CD14-positive monocyte (primary cell): ENCODE measurements at regions not wholly inside any gene's neighbourhood (a gene's known extent, or its start where the extent isn't known, plus 50 kb on each side); places are given as distances from the start of the nearest gene placed in this dataset.

Experiments used
- DNase-seq, 3 donors: peaks; one replicate each; pipeline ENCODE4 v3.0.0-alpha.2; 2011 to 2022
- H2AFZ ChIP-seq: 2 replicates; pipeline ENCODE4 v1.6.0; 2012; ENCODE audit warnings: mild to moderate bottlenecking, low read depth, low read length, inconsistent platforms; ENCODE audit not compliant: insufficient read depth, poor library complexity, severe bottlenecking
- H3K27ac ChIP-seq, 2 donors: 1 replicate in 1 of 2; 2 replicates in 1 of 2; pipeline ENCODE4 v1.5.1; 2012 to 2013; ENCODE audit warnings: low read length in 2 of 2, control low read depth in 1 of 2, inconsistent platforms in 1 of 2, low read depth in 1 of 2, mild to moderate bottlenecking in 1 of 2
- H3K27me3 ChIP-seq, 2 donors: one replicate each; pipeline versions ENCODE4 v1.6.0 to v1.6.1; 2011 to 2013; ENCODE audit warnings: low read length in 2 of 2; ENCODE audit not compliant: control insufficient read depth in 2 of 2, insufficient read depth in 2 of 2
- H3K36me3 ChIP-seq, 2 donors: replicated peaks in 1 of 2; 1 replicate in 1 of 2; 2 replicates in 1 of 2; pipeline versions ENCODE4 v1.5.1 to v1.6.1; 2012 to 2013; ENCODE audit warnings: low read length in 2 of 2, control low read depth in 1 of 2, inconsistent platforms in 1 of 2, mild to moderate bottlenecking in 1 of 2; ENCODE audit not compliant: insufficient read depth in 2 of 2, control insufficient read depth in 1 of 2
- H3K4me1 ChIP-seq, 2 donors: 1 replicate in 1 of 2; 2 replicates in 1 of 2; pipeline versions ENCODE4 v1.5.1 to v1.6.1; 2012 to 2013; ENCODE audit warnings: low read length in 2 of 2, control low read depth in 1 of 2, inconsistent platforms in 1 of 2, mild to moderate bottlenecking in 1 of 2, moderate library complexity in 1 of 2; ENCODE audit not compliant: insufficient read depth in 2 of 2, control insufficient read depth in 1 of 2
- H3K4me2 ChIP-seq: replicated peaks from 2 replicates; pipeline ENCODE3; 2012; ENCODE audit warnings: low read length, moderate library complexity, mild to moderate bottlenecking; ENCODE audit not compliant: poor library complexity, severe bottlenecking; ENCODE audit errors: extremely low read depth
- H3K4me3 ChIP-seq, 3 experiments: fragments of 200-600 bp in 1 of 3; sonication (generic) in 1 of 3; replicated peaks in 1 of 3; 1 replicate in 2 of 3; 2 replicates in 1 of 3; pipeline ENCODE4 v1.5.1; 2011 to 2013; ENCODE audit warnings: low read length in 3 of 3, mild to moderate bottlenecking in 3 of 3, control low read depth in 2 of 3, low read depth in 2 of 3, inconsistent platforms in 1 of 3, moderate library complexity in 1 of 3
- H3K79me2 ChIP-seq: 2 replicates; pipeline ENCODE4 v1.6.0; 2012; ENCODE audit warnings: mild to moderate bottlenecking, control low read depth, inconsistent platforms, low read length, moderate library complexity; ENCODE audit not compliant: insufficient read depth
- H3K9ac ChIP-seq: 2 replicates; pipeline ENCODE4 v1.6.0; 2017; ENCODE audit warnings: low read length, mild to moderate bottlenecking; ENCODE audit not compliant: insufficient read depth, poor library complexity, severe bottlenecking
- H3K9me3 ChIP-seq, 2 donors: replicated peaks in 1 of 2; 1 replicate in 1 of 2; 2 replicates in 1 of 2; pipeline versions ENCODE4 v1.5.1 to v1.6.1; 2012 to 2013; ENCODE audit warnings: low read length in 2 of 2, control low read depth in 1 of 2; ENCODE audit not compliant: control insufficient read depth in 1 of 2, insufficient read depth in 1 of 2
- H4K20me1 ChIP-seq: 2 replicates; pipeline ENCODE4 v1.6.0; 2012; ENCODE audit warnings: mild to moderate bottlenecking, low read length, control low read depth, moderate library complexity; ENCODE audit not compliant: insufficient read depth
- H3K27ac Mint-ChIP-seq, 7 donors: one replicate each; pipeline ENCODE4 v1.8.0; 2020; ENCODE audit warnings: mild to moderate bottlenecking in 7 of 7, mixed read lengths in 7 of 7, moderate library complexity in 6 of 7, inconsistent platforms in 2 of 7
- H3K27me3 Mint-ChIP-seq, 3 donors: one replicate each; pipeline ENCODE4 v1.8.0; 2021 to 2022; ENCODE audit warnings: low read depth in 3 of 3, mild to moderate bottlenecking in 3 of 3, mixed read lengths in 3 of 3, moderate library complexity in 3 of 3, inconsistent platforms in 1 of 3
- H3K36me3 Mint-ChIP-seq, 2 donors: one replicate each; pipeline ENCODE4 v1.8.0; 2020; ENCODE audit warnings: mixed read lengths in 2 of 2, inconsistent platforms in 1 of 2, mild to moderate bottlenecking in 1 of 2
- H3K4me1 Mint-ChIP-seq: one replicate; pipeline ENCODE4 v1.8.0; 2020; ENCODE audit warnings: mild to moderate bottlenecking, mixed read lengths
- H3K4me3 Mint-ChIP-seq, 2 donors: one replicate each; pipeline ENCODE4 v1.8.0; 2020; ENCODE audit warnings: mild to moderate bottlenecking in 2 of 2, mixed read lengths in 2 of 2, moderate library complexity in 1 of 2
- H3K9me3 Mint-ChIP-seq, 7 donors: one replicate each; pipeline ENCODE4 v1.8.0; 2020 to 2022; ENCODE audit warnings: mixed read lengths in 7 of 7, mild to moderate bottlenecking in 6 of 7, moderate library complexity in 6 of 7, inconsistent platforms in 2 of 7
- WGBS: methylation state at CpG from one replicate; pipeline ENCODE4 v1.1.5; 2013; ENCODE audit warnings: missing lambda C conversion rate; ENCODE audit not compliant: insufficient coverage; 5-methylcytosine and 5-hydroxymethylcytosine counted together
- intact Hi-C, 2 donors: fragments of 100-400 bp; cut with micrococcal nuclease; formaldehyde crosslinking; loops; one replicate each; pipeline versions ENCODE4 v1.15.0 to v1.15.1; 2023
- TF ChIP-seq, protein P1 (sequence below): fragments of 200-600 bp; IDR thresholded peaks from one replicate; pipeline ENCODE4 v1.8.0; 2022; ENCODE audit warnings: antibody characterized with exemption, mild to moderate bottlenecking

- Histone ChIP-seq H3K4me3 (no peak overlapping the region), H3K27me3 (no peaks in the 10 kb centered on the region)
Measured at GRCh38 chr3:168493412-168494205, 397.9 kb upstream of the GOLIM4 start.

DNA sequence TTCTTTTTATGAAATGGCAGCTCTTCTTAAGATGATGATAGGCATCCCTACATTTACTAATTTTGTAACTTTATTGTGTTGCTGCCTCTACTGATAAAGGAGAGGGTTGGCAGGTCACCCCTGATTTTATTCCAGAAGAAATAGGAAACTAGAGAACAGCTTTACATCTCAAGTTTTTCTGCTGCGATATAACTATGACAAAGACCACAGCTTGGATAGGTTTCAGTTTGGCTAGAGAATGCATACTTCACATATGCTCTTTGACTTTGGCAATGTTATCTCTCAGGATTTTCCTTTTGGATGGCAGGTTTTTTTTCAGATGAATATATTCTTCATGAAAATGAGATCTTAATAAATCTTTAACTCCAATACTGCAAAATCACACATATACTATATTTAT is 395.3 kb upstream of the GOLIM4 start:
- Histone ChIP-seq H3K9ac (no peak overlapping the region), H3K36me3 (no peaks in the 10 kb centered on the region), H3K27me3 (no peaks in the 10 kb centered on the region), H3K4me3 (no peak overlapping the region), H3K79me2 (no peaks in the 10 kb centered on the region), H3K27ac (no peak overlapping the region), H3K9me3 (no peaks in the 10 kb centered on the region), H3K4me1 (no peaks in the 10 kb centered on the region), H4K20me1 (no peaks in the 10 kb centered on the region), H2AFZ (no peak overlapping the region), H3K4me2 (no peak overlapping the region)
- H3K27ac Mint-ChIP-seq = no peak overlapping the region
- no peaks in the 10 kb centered on the region for H3K27me3 Mint-ChIP-seq
- TF ChIP-seq, protein P1, sequence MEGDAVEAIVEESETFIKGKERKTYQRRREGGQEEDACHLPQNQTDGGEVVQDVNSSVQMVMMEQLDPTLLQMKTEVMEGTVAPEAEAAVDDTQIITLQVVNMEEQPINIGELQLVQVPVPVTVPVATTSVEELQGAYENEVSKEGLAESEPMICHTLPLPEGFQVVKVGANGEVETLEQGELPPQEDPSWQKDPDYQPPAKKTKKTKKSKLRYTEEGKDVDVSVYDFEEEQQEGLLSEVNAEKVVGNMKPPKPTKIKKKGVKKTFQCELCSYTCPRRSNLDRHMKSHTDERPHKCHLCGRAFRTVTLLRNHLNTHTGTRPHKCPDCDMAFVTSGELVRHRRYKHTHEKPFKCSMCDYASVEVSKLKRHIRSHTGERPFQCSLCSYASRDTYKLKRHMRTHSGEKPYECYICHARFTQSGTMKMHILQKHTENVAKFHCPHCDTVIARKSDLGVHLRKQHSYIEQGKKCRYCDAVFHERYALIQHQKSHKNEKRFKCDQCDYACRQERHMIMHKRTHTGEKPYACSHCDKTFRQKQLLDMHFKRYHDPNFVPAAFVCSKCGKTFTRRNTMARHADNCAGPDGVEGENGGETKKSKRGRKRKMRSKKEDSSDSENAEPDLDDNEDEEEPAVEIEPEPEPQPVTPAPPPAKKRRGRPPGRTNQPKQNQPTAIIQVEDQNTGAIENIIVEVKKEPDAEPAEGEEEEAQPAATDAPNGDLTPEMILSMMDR = no peak
- DNase-seq = no peak
- intact Hi-C loops = no loop called here
- H3K9me3 Mint-ChIP-seq = no peaks in the 10 kb centered on the region
- no peaks in the 10 kb centered on the region for H3K36me3 Mint-ChIP-seq
- no peak overlapping the region for H3K4me3 Mint-ChIP-seq
- WGBS = no CpG with 5 or more reads among the region's 1 CpG
- no peaks in the 10 kb centered on the region for H3K4me1 Mint-ChIP-seq

More at GRCh38 chr3:168493412-168494205, 397.9 kb upstream of the GOLIM4 start:
- Mint-ChIP-seq H3K27me3 (no peaks in the 10 kb centered on the region), H3K4me1 (no peaks in the 10 kb centered on the region), H3K27ac (no peak overlapping the region), H3K9me3 (no peaks in the 10 kb centered on the region), H3K36me3 (no peaks in the 10 kb centered on the region), H3K4me3 (no peak overlapping the region)
- no peak for DNase-seq
- intact Hi-C loops = no loop called here
- no peak overlapping the region for H3K9ac ChIP-seq
- H3K79me2 ChIP-seq = no peaks in the 10 kb centered on the region
- H3K4me2 ChIP-seq = no peak overlapping the region
- H3K9me3 ChIP-seq = no peaks in the 10 kb centered on the region
- H3K4me1 ChIP-seq = no peaks in the 10 kb centered on the region
- H3K27ac ChIP-seq = no peak overlapping the region
- H4K20me1 ChIP-seq = no peaks in the 10 kb centered on the region
- TF ChIP-seq, protein P1 = no peak
- H3K36me3 ChIP-seq = no peaks in the 10 kb centered on the region
- no peak overlapping the region for H2AFZ ChIP-seq
